Kidney epithelial cell (primary cell): ENCODE measurements at regions not wholly inside any gene's neighbourhood (a gene's known extent, or its start where the extent isn't known, plus 50 kb on each side); places are given as distances from the start of the nearest gene placed in this dataset.

ENCODE experiments used
- DNase-seq: peaks from one replicate; pipeline ENCODE4 v3.0.0-alpha.2; 2010; ENCODE audit warnings: low read depth
- H3K27me3 ChIP-seq: 2 replicates; pipeline ENCODE4 v1.6.0; 2011; ENCODE audit warnings: low read length; ENCODE audit not compliant: control insufficient read depth, insufficient read depth
- H3K36me3 ChIP-seq: 2 replicates; pipeline ENCODE4 v1.5.1; 2011; ENCODE audit warnings: low read length; ENCODE audit not compliant: control insufficient read depth, insufficient read depth
- H3K4me3 ChIP-seq: 2 replicates; pipeline ENCODE4 v1.5.1; 2011; ENCODE audit warnings: low read depth, mild to moderate bottlenecking, control low read depth, low read length
- CTCF ChIP-seq: IDR thresholded peaks from 2 replicates; pipeline ENCODE4 v1.5.1; 2011; ENCODE audit warnings: mild to moderate bottlenecking, moderate library complexity, low read length, control low read depth, inconsistent platforms; ENCODE audit not compliant: insufficient read depth, poor library complexity, severe bottlenecking

DNA sequence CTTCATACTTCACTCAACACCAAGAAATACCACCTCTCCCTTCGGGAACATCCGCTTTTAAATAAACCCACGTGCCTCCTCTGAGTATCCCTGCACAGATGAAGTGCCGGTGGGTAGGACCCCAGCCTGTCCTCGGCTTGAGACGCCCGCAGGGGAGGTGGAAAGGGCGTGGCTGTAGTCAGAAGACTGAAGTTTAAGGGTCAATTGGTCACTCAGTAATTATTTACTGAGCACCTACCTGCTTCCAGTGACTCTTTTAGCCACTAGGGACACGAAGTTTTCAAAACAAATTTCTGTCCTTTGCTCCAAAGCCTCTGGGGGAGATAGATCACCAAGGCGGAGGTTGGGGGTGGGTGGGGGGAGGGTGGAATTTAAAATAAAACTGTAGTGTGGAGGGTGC lies 309.4 kb downstream of the VRK1 start:
- Histone ChIP-seq H3K36me3 (no peaks in the 10 kb centered on the region), H3K27me3 (no peaks in the 10 kb centered on the region), H3K4me3 (no peak overlapping the region)
- no peak for DNase-seq
- TF ChIP-seq CTCF: no peak

DNA sequence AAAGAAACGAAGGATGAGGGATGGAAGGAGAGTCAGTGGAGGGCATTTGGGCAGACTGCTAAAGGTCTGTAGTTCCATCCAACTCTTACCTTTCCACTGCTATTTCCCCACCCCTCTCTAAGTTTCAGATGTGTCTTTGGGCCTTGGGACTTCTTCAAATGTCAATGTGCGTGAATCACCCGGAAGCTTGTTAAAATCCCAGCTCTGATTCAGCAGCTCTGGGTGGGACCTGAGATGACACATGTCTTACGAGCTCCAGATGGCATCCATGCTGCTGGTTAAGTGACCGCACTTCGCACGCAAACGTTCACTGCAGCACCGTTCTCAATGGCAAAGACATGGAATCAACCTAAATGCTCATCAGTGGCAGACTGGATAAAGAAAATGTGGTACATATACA lies 309.9 kb downstream of the VRK1 start:
- Histone ChIP-seq H3K36me3 (no peaks in the 10 kb centered on the region), H3K27me3 (no peaks in the 10 kb centered on the region), H3K4me3 (no peak overlapping the region)
- no peak for TF ChIP-seq CTCF
- no peak for DNase-seq

DNA sequence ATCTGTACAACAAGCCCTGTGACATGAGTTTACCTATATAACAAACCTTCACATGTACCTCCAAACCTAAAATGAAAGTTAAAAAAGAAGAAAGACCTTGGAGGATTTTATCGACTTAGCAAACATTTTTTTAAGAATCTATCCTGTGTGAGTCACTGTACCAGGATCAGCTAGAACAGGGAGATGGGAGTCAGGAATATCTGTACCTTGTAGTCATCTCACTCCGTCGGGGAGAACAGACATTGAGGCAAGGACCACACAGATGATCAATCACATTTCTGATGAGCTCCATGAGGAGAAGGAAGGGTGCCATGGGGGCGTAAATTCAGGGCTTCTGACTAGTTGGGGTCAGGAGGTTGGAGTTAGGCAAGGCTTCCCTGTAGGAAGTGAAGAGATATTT lies 310.6 kb downstream of the VRK1 start:
- Histone ChIP-seq H3K36me3 (no peaks in the 10 kb centered on the region), H3K4me3 (no peak overlapping the region), H3K27me3 (no peaks in the 10 kb centered on the region)
- no peak for DNase-seq
- TF ChIP-seq CTCF: no peak

DNA sequence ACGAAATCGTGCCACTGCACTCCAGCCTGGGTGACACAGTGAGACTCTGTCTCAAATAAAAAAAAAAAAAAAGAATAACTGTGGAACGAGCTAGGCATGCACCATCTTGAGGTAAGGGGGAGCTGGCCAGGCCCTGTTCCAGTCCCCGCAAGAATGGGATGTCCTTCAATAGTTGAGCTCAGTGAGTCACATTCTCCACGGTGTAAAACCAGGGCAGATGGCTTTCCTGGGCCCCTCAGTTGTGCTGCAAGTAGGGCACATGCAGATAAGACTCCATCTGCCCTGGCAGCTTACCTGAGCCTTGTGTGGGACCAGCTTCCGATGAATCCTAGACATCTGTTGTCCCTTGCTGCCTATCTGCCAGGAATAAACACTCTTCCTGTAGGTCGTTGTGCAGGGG lies 312.1 kb downstream of the VRK1 start:
- TF ChIP-seq CTCF: no peak

DNA sequence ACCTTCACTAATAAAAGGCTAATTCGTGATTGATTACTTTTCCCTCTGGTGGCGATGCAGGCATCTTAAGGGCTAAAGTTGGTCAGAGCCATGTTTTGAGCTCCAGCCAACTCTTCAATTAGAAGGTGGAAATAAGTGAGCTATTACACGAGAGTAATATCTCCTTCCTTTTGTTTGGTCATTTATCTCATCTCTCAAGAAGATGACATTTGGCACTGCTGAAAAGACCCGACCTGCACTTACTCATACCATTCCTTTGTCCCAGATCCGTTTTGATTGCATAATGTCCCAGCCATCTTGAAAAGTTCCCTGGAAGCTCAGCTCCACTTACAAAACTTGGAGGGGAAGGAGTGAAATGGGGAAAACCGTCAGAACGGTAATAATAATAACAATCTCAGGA lies 316.2 kb downstream of the VRK1 start:
- TF ChIP-seq CTCF: no peak
- no peak for DNase-seq

More for the DNA sequence above, 312.1 kb downstream of the VRK1 start:
- DNase-seq: no peak
- Histone ChIP-seq H3K4me3 (no peak overlapping the region), H3K36me3 (no peaks in the 10 kb centered on the region), H3K27me3 (no peaks in the 10 kb centered on the region)

GRCh38 chr14:97116546-97116945 lies 319.4 kb downstream of the VRK1 start:
- no peak for DNase-seq
- H3K36me3 ChIP-seq: no peaks in the 10 kb centered on the region
- no peaks in the 10 kb centered on the region for H3K27me3 ChIP-seq
- H3K4me3 ChIP-seq: no peak overlapping the region
- no peak for TF ChIP-seq CTCF

More for the DNA sequence above, 316.2 kb downstream of the VRK1 start:
- no peaks in the 10 kb centered on the region for H3K36me3 ChIP-seq
- H3K27me3 ChIP-seq: no peaks in the 10 kb centered on the region
- H3K4me3 ChIP-seq: no peak overlapping the region
